WTC11 (cell line): ENCODE measurements at regions not wholly inside any gene's neighbourhood (a gene's known extent, or its start where the extent isn't known, plus 50 kb on each side); places are given as distances from the start of the nearest gene placed in this dataset.

Experiments used
- ATAC-seq: fragments of 200-7000 bp; cut with Tn5 transposase; 2 replicates; pipeline ENCODE4 v1.10.0; 2021; ENCODE audit warnings: mild to moderate bottlenecking, moderate library complexity
- CTCF ChIA-PET: fragments of 300-600 bp; sonication (Branson Sonifier 250); formaldehyde crosslinking; loops from one replicate; lab custom pipeline; 2021; ENCODE audit warnings: antibody characterized with exemption; lab: Charles Lee
- POLR2A ChIA-PET: fragments of 350-600 bp; sonication (Branson Sonifier 250); formaldehyde crosslinking; loops from one replicate; lab custom pipeline; 2021; ENCODE audit warnings: antibody characterized with exemption; lab: Charles Lee
- DNase-seq: peaks from one replicate; pipeline ENCODE4 v3.0.0; 2021; ENCODE audit warnings: low spot score
- H3K27ac Mint-ChIP-seq: 2 replicates; pipeline ENCODE4 v1.8.0; 2021; ENCODE audit warnings: mixed read lengths
- H3K27me3 Mint-ChIP-seq: 2 replicates; pipeline ENCODE4 v1.8.0; 2021; ENCODE audit warnings: low read depth, mild to moderate bottlenecking, moderate library complexity, mixed read lengths
- H3K36me3 Mint-ChIP-seq: 2 replicates; pipeline ENCODE4 v1.8.0; 2021; ENCODE audit warnings: mixed read lengths
- H3K4me1 Mint-ChIP-seq: 2 replicates; pipeline ENCODE4 v1.8.0; 2022; ENCODE audit warnings: mixed read lengths
- H3K4me3 Mint-ChIP-seq: 2 replicates; pipeline ENCODE4 v1.8.0; 2021; ENCODE audit warnings: mild to moderate bottlenecking, moderate library complexity, mixed read lengths
- H3K9me3 Mint-ChIP-seq: 2 replicates; pipeline ENCODE4 v1.8.0; 2021; ENCODE audit warnings: mixed read lengths
- ATF1 ChIP-seq: sonication (generic); formaldehyde crosslinking; IDR thresholded peaks from 2 replicates; pipeline ENCODE4 v1.8.1; 2023; ENCODE audit warnings: mild to moderate bottlenecking, moderate library complexity, missing genetic modification reagents
- EMX1 ChIP-seq: fragments of 250-450 bp; sonication (Bioruptor Pico); IDR thresholded peaks from 2 replicates; pipeline ENCODE4 v1.8.0; 2021; ENCODE audit warnings: mild to moderate bottlenecking
- FOXP1 ChIP-seq: sonication (generic); formaldehyde crosslinking; IDR thresholded peaks from 2 replicates; pipeline ENCODE4 v1.8.0; 2022; ENCODE audit warnings: missing genetic modification reagents, mild to moderate bottlenecking, moderate library complexity, borderline replicate concordance
- NFATC4 ChIP-seq: fragments of 250-450 bp; sonication (Bioruptor Pico); IDR thresholded peaks from 2 replicates; pipeline ENCODE4 v1.9.0; 2021; ENCODE audit warnings: mild to moderate bottlenecking
- NFYB ChIP-seq: sonication (generic); formaldehyde crosslinking; conservative IDR thresholded peaks from 2 replicates; pipeline ENCODE4 v1.8.0; 2022; ENCODE audit warnings: low read depth, missing genetic modification reagents
- NR3C1 ChIP-seq: sonication (generic); formaldehyde crosslinking; conservative IDR thresholded peaks from 2 replicates; pipeline ENCODE4 v1.8.1; 2023; ENCODE audit warnings: low read depth, mild to moderate bottlenecking, missing genetic modification reagents
- PRRX2 ChIP-seq: fragments of 250-450 bp; sonication (Bioruptor Pico); IDR thresholded peaks from 2 replicates; pipeline ENCODE4 v1.8.0; 2021; ENCODE audit warnings: mild to moderate bottlenecking
- SMAD3 ChIP-seq: sonication (generic); formaldehyde crosslinking; IDR thresholded peaks from 2 replicates; pipeline ENCODE4 v1.8.0; 2022; ENCODE audit warnings: missing genetic modification reagents, mild to moderate bottlenecking, borderline replicate concordance
- SOX15 ChIP-seq: fragments of 250-450 bp; sonication (Bioruptor Pico); IDR thresholded peaks from 2 replicates; pipeline ENCODE4 v1.9.0; 2021; ENCODE audit warnings: mild to moderate bottlenecking
- SP1 ChIP-seq: sonication (generic); formaldehyde crosslinking; conservative IDR thresholded peaks from 2 replicates; pipeline ENCODE4 v1.8.1; 2022; ENCODE audit warnings: missing genetic modification reagents
- TP53 ChIP-seq: sonication (generic); formaldehyde crosslinking; IDR thresholded peaks from 2 replicates; pipeline ENCODE4 v1.8.1; 2023; ENCODE audit warnings: mild to moderate bottlenecking, missing genetic modification reagents
- ZNF396 ChIP-seq: fragments of 250-450 bp; sonication (Bioruptor Pico); IDR thresholded peaks from 2 replicates; pipeline ENCODE4 v1.8.0; 2021; ENCODE audit warnings: mild to moderate bottlenecking, moderate library complexity, borderline replicate concordance
- TF ChIP-seq, protein P1 (sequence below): fragments of 250-450 bp; sonication (Bioruptor Pico); IDR thresholded peaks from 2 replicates; pipeline ENCODE4 v1.9.0; 2021; ENCODE audit warnings: mild to moderate bottlenecking
- TF ChIP-seq, protein P2 (sequence below): sonication (generic); formaldehyde crosslinking; IDR thresholded peaks from 2 replicates; pipeline ENCODE4 v1.8.0; 2022; ENCODE audit warnings: mild to moderate bottlenecking, missing genetic modification reagents
- TF ChIP-seq, protein P3 (sequence below): sonication (generic); formaldehyde crosslinking; IDR thresholded peaks from 2 replicates; pipeline ENCODE4 v1.8.0; 2022; ENCODE audit warnings: mild to moderate bottlenecking, missing genetic modification reagents
- TF ChIP-seq, protein P4 (sequence below): sonication (generic); formaldehyde crosslinking; IDR thresholded peaks from 2 replicates; pipeline ENCODE4 v1.8.1; 2023; ENCODE audit warnings: mild to moderate bottlenecking, moderate library complexity, missing genetic modification reagents
- TF ChIP-seq, protein P5 (sequence below): sonication (generic); formaldehyde crosslinking; IDR thresholded peaks from 2 replicates; pipeline ENCODE4 v1.8.0; 2022; ENCODE audit warnings: mild to moderate bottlenecking, missing genetic modification reagents

DNA sequence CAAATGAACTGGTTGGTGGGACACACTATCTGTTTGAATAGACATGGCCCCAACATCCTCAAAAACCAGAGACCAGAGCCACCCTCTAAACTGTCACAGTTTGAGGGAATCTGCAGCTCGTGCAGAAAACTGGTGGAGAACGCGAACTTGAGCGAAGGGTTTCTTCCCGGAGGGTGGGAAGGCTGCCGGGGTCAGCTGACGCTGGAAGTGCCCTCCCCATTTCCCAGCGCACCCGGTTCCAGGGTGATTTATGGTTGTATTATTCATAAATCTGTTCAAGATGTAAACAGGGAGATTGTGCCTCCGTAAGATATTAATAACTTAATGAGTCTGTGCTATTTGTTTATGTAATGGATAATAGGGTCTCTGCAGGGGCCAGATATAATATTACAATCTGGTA lies 1396.7 kb downstream of the BRD1 start:
- Mint-ChIP-seq H3K36me3 (no peaks in the 10 kb centered on the region), H3K9me3 (no peaks in the 10 kb centered on the region), H3K27ac (no peak overlapping the region), H3K4me3 (no peak overlapping the region), H3K27me3 (peaks cover 3% of the 10 kb centered on the region; the same call in 1 of the 2 replicates), H3K4me1 (peaks cover 8% of the 10 kb centered on the region)
- POLR2A ChIA-PET = no interaction called here
- TF ChIP-seq TP53 (CRISPR knock-in tag) = no peak
- TF ChIP-seq, protein P1, sequence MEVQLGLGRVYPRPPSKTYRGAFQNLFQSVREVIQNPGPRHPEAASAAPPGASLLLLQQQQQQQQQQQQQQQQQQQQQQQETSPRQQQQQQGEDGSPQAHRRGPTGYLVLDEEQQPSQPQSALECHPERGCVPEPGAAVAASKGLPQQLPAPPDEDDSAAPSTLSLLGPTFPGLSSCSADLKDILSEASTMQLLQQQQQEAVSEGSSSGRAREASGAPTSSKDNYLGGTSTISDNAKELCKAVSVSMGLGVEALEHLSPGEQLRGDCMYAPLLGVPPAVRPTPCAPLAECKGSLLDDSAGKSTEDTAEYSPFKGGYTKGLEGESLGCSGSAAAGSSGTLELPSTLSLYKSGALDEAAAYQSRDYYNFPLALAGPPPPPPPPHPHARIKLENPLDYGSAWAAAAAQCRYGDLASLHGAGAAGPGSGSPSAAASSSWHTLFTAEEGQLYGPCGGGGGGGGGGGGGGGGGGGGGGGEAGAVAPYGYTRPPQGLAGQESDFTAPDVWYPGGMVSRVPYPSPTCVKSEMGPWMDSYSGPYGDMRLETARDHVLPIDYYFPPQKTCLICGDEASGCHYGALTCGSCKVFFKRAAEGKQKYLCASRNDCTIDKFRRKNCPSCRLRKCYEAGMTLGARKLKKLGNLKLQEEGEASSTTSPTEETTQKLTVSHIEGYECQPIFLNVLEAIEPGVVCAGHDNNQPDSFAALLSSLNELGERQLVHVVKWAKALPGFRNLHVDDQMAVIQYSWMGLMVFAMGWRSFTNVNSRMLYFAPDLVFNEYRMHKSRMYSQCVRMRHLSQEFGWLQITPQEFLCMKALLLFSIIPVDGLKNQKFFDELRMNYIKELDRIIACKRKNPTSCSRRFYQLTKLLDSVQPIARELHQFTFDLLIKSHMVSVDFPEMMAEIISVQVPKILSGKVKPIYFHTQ (CRISPR knock-in tag) = no peak
- TF ChIP-seq ZNF396 = no peak
- TF ChIP-seq, protein P2, sequence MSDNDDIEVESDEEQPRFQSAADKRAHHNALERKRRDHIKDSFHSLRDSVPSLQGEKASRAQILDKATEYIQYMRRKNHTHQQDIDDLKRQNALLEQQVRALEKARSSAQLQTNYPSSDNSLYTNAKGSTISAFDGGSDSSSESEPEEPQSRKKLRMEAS (CRISPR knock-in tag) = no peak
- TF ChIP-seq, protein P3, sequence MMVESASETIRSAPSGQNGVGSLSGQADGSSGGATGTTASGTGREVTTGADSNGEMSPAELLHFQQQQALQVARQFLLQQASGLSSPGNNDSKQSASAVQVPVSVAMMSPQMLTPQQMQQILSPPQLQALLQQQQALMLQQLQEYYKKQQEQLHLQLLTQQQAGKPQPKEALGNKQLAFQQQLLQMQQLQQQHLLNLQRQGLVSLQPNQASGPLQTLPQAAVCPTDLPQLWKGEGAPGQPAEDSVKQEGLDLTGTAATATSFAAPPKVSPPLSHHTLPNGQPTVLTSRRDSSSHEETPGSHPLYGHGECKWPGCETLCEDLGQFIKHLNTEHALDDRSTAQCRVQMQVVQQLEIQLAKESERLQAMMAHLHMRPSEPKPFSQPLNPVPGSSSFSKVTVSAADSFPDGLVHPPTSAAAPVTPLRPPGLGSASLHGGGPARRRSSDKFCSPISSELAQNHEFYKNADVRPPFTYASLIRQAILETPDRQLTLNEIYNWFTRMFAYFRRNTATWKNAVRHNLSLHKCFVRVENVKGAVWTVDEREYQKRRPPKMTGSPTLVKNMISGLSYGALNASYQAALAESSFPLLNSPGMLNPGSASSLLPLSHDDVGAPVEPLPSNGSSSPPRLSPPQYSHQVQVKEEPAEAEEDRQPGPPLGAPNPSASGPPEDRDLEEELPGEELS (CRISPR knock-in tag) = no peak
- no peak for TF ChIP-seq SOX15
- TF ChIP-seq FOXP1 (CRISPR knock-in tag) = no peak
- no peak for ATAC-seq
- DNase-seq = no peak
- CTCF ChIA-PET = no interaction called here

DNA sequence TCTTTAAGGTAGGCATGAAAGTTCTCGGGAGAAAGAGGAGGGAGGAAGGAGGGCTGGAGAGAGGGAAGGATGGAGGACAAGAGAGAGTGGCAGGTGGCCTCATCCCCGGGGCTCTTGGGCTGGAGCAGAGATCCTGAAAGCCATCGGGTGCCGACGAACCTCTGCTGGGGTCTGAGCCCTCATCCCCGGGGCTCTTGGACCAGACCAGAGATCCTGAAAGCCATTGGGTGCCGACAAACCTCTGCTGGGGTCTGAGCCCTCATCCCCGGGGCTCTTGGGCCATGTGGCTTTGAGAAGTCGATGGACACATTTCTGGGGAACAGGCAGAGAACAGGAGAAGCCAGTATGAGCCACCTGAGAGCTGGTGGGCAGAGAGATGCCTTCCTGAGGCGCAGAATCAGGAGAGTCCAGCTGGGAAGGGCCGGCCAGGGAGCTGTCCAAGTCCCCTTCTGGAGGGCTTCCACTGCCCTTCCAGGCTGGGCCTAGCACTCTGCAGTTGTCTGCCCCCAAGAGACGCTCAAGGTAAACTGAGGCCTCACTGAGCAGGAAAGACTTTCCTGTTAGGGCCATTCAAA lies 1398.1 kb downstream of the BRD1 start:
- H3K27me3 Mint-ChIP-seq = peaks cover 3% of the 10 kb centered on the region; the same call in 1 of the 2 replicates
- H3K4me1 Mint-ChIP-seq = peaks cover 8% of the 10 kb centered on the region
- CTCF ChIA-PET = no interaction called here
- H3K36me3 Mint-ChIP-seq = no peaks in the 10 kb centered on the region
- TF ChIP-seq, protein P4, sequence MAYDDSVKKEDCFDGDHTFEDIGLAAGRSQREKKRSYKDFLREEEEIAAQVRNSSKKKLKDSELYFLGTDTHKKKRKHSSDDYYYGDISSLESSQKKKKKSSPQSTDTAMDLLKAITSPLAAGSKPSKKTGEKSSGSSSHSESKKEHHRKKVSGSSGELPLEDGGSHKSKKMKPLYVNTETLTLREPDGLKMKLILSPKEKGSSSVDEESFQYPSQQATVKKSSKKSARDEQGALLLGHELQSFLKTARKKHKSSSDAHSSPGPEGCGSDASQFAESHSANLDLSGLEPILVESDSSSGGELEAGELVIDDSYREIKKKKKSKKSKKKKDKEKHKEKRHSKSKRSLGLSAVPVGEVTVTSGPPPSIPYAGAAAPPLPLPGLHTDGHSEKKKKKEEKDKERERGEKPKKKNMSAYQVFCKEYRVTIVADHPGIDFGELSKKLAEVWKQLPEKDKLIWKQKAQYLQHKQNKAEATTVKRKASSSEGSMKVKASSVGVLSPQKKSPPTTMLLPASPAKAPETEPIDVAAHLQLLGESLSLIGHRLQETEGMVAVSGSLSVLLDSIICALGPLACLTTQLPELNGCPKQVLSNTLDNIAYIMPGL (CRISPR knock-in tag) = no peak
- TF ChIP-seq SP1 (CRISPR knock-in tag) = no peak
- no peak for TF ChIP-seq SMAD3
- no peak for TF ChIP-seq NFATC4 (CRISPR knock-in tag)
- TF ChIP-seq FOXP1 (CRISPR knock-in tag) = no peak
- no peak for TF ChIP-seq EMX1 (CRISPR knock-in tag)
- TF ChIP-seq NFYB (CRISPR knock-in tag) = no peak
- TF ChIP-seq, protein P2 (CRISPR knock-in tag) = no peak
- TF ChIP-seq PRRX2 (CRISPR knock-in tag) = no peak
- TF ChIP-seq NR3C1 (CRISPR knock-in tag) = no peak
- no peak for TF ChIP-seq ATF1
- TF ChIP-seq, protein P5, sequence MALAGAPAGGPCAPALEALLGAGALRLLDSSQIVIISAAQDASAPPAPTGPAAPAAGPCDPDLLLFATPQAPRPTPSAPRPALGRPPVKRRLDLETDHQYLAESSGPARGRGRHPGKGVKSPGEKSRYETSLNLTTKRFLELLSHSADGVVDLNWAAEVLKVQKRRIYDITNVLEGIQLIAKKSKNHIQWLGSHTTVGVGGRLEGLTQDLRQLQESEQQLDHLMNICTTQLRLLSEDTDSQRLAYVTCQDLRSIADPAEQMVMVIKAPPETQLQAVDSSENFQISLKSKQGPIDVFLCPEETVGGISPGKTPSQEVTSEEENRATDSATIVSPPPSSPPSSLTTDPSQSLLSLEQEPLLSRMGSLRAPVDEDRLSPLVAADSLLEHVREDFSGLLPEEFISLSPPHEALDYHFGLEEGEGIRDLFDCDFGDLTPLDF (CRISPR knock-in tag) = no peak
- no peak overlapping the region for H3K27ac Mint-ChIP-seq
- no peaks in the 10 kb centered on the region for H3K9me3 Mint-ChIP-seq
- DNase-seq (no peak), ATAC-seq (no peak)
- POLR2A ChIA-PET = no interaction called here
- H3K4me3 Mint-ChIP-seq = no peak overlapping the region
